PC-9 (cell line): ENCODE measurements at regions not wholly inside any gene's neighbourhood (a gene's known extent, or its start where the extent isn't known, plus 50 kb on each side); places are given as distances from the start of the nearest gene placed in this dataset.

Experiments used
- EZH2 ChIP-seq: fragments of 200-600 bp; sonication (generic); IDR thresholded peaks from 2 replicates; pipeline ENCODE4 v1.8.0; 2017; ENCODE audit warnings: antibody characterized with exemption, low read depth
- TF ChIP-seq, protein P1 (sequence below): fragments of 200-600 bp; sonication (generic); conservative IDR thresholded peaks from 2 replicates; pipeline ENCODE4 v1.6.1; 2017; ENCODE audit warnings: mixed run types, antibody characterized with exemption, mild to moderate bottlenecking, moderate library complexity

DNA sequence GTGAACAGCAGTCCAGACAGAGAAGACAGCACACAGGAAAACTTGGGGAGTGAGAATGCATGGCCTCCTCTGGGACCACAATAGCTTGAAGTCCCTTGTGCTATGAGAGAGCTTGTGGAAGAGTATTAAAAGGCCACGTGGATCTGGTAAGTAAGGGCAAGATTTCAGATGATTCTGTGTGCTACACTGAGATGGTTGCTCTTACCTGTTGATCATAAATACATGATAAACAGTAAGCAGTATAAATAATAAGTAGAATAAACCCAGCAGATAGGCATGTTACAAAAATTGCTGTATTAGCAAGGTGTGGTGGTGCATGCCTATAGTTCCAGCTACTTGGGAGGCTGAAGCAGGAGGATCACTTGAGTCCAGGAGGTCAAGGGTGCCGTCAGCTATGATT, 150.4 kb upstream of the ZC3H11B start:
- TF ChIP-seq EZH2: no peak
- TF ChIP-seq, protein P1, sequence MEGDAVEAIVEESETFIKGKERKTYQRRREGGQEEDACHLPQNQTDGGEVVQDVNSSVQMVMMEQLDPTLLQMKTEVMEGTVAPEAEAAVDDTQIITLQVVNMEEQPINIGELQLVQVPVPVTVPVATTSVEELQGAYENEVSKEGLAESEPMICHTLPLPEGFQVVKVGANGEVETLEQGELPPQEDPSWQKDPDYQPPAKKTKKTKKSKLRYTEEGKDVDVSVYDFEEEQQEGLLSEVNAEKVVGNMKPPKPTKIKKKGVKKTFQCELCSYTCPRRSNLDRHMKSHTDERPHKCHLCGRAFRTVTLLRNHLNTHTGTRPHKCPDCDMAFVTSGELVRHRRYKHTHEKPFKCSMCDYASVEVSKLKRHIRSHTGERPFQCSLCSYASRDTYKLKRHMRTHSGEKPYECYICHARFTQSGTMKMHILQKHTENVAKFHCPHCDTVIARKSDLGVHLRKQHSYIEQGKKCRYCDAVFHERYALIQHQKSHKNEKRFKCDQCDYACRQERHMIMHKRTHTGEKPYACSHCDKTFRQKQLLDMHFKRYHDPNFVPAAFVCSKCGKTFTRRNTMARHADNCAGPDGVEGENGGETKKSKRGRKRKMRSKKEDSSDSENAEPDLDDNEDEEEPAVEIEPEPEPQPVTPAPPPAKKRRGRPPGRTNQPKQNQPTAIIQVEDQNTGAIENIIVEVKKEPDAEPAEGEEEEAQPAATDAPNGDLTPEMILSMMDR: no peak
